Endothelial cell of umbilical vein (primary cell): ENCODE measurements at regions not wholly inside any gene's neighbourhood (a gene's known extent, or its start where the extent isn't known, plus 50 kb on each side); places are given as distances from the start of the nearest gene placed in this dataset.

Experiments
- BruUV-seq: library from RNA; stranded (reverse); fragments of 400-500 nt; replicated peaks from 2 replicates; lab custom pipeline; 2021; lab: Mats Ljungman, UMichigan
- CTCF ChIA-PET: fragments of 300-600, 350-600 bp; sonication (Branson Sonifier 250); formaldehyde crosslinking; loops from one replicate; lab custom pipeline; 2021; ENCODE audit warnings: antibody characterized with exemption, inconsistent platforms; lab: Charles Lee
- POLR2A ChIA-PET: fragments of 300-600, 350-600 bp; sonication (Branson Sonifier 250); formaldehyde crosslinking; loops from one replicate; lab custom pipeline; 2021; ENCODE audit warnings: antibody characterized with exemption, inconsistent platforms; lab: Charles Lee
- DNase-seq: peaks from one replicate; pipeline ENCODE4 v3.0.0-alpha.2; 2011; ENCODE audit warnings: low read depth, low spot score
- FAIRE-seq: peaks from 2 replicates; lab custom pipeline; 2011; peaks lifted over from hg19 to GRCh38; lab: Jason Lieb, UNC
- H2AFZ ChIP-seq: 2 replicates; pipeline ENCODE4 v1.6.0; 2012; ENCODE audit warnings: low read depth, low read length, control low read depth, inconsistent platforms
- H3K27ac ChIP-seq: 2 replicates; pipeline ENCODE4 v1.5.1; 2011; ENCODE audit warnings: low read depth, mild to moderate bottlenecking, control low read depth, low read length, moderate library complexity; ENCODE audit not compliant: insufficient read depth
- H3K27me3 ChIP-seq, 2 experiments: 2 replicates each; pipeline versions ENCODE4 v1.6.0 to v1.6.1; 2011; ENCODE audit warnings: low read length in 2 of 2, mixed read lengths in 1 of 2; ENCODE audit not compliant: control insufficient read depth in 2 of 2, insufficient read depth in 2 of 2
- H3K36me3 ChIP-seq, 2 experiments: 2 replicates in 1 of 2; 3 replicates in 1 of 2; pipeline ENCODE4 v1.5.1; 2011; ENCODE audit warnings: low read length in 2 of 2, mild to moderate bottlenecking in 1 of 2, moderate library complexity in 1 of 2; ENCODE audit not compliant: control insufficient read depth in 2 of 2, insufficient read depth in 2 of 2; ENCODE audit errors: extremely low read depth in 1 of 2
- H3K4me1 ChIP-seq: 3 replicates; pipeline ENCODE4 v1.5.1; 2011; ENCODE audit warnings: mild to moderate bottlenecking, low read length; ENCODE audit not compliant: control insufficient read depth, insufficient read depth; ENCODE audit errors: extremely low read depth
- H3K4me2 ChIP-seq: 2 replicates; pipeline ENCODE4 v1.6.1; 2011; ENCODE audit warnings: low read length, control low read depth, mixed read lengths; ENCODE audit not compliant: insufficient read depth
- H3K4me3 ChIP-seq, 3 experiments: fragments of 200-600 bp in 1 of 3; sonication (generic), shearing (Covaris generic) in 1 of 3; replicated peaks in 1 of 3; 2 replicates each; pipeline ENCODE4 v1.5.1; 2011 to 2016; ENCODE audit warnings: control low read depth in 3 of 3, low read length in 3 of 3, mild to moderate bottlenecking in 2 of 3, inconsistent platforms in 1 of 3, low read depth in 1 of 3, moderate library complexity in 1 of 3; ENCODE audit not compliant: insufficient read depth in 1 of 3
- H3K79me2 ChIP-seq: 2 replicates; pipeline ENCODE4 v1.6.0; 2012; ENCODE audit warnings: low read length, inconsistent platforms; ENCODE audit not compliant: control insufficient read depth, insufficient read depth
- H3K9ac ChIP-seq: replicated peaks from 2 replicates; pipeline ENCODE3; 2011; ENCODE audit warnings: low read length, control low read depth; ENCODE audit not compliant: insufficient read depth; ENCODE audit errors: extremely low read depth
- H3K9me1 ChIP-seq: replicated peaks from 3 replicates; pipeline ENCODE4 v1.6.0; 2011; ENCODE audit warnings: mild to moderate bottlenecking, low read length; ENCODE audit not compliant: control insufficient read depth, insufficient read depth; ENCODE audit errors: extremely low read depth
- H3K9me3 ChIP-seq: replicated peaks from 2 replicates; pipeline ENCODE4 v1.5.1; 2012; ENCODE audit warnings: low read length, inconsistent platforms; ENCODE audit not compliant: control insufficient read depth, insufficient read depth
- H4K20me1 ChIP-seq: replicated peaks from 2 replicates; pipeline ENCODE3; 2011; ENCODE audit warnings: mild to moderate bottlenecking, low read length; ENCODE audit not compliant: control insufficient read depth, insufficient read depth; ENCODE audit errors: extremely low read depth
- CTCF ChIP-seq, 2 donors: IDR thresholded peaks; 1 replicate in 1 of 2; 2 replicates in 1 of 2; pipeline ENCODE4 v1.5.1; 2011; ENCODE audit warnings: low read length in 2 of 2, mild to moderate bottlenecking in 2 of 2, moderate library complexity in 2 of 2, control low read depth in 1 of 2, inconsistent platforms in 1 of 2, low read depth in 1 of 2; ENCODE audit not compliant: insufficient read depth in 1 of 2; ENCODE audit errors: extremely low read depth in 1 of 2
- EZH2 ChIP-seq: IDR thresholded peaks from 2 replicates; pipeline ENCODE4 v1.6.1; 2012; ENCODE audit warnings: borderline replicate concordance, low read depth, mild to moderate bottlenecking, moderate library complexity, low read length, inconsistent platforms; ENCODE audit not compliant: severe bottlenecking
- FOS ChIP-seq: IDR thresholded peaks from 2 replicates; pipeline ENCODE4 v1.6.1; 2011; ENCODE audit warnings: mild to moderate bottlenecking, low read length, moderate library complexity, borderline replicate concordance; ENCODE audit not compliant: insufficient read depth
- GATA2 ChIP-seq: IDR thresholded peaks from 2 replicates; pipeline ENCODE4 v1.7.0; 2011; ENCODE audit warnings: low read depth, mild to moderate bottlenecking, moderate library complexity, mixed read lengths, low read length; ENCODE audit not compliant: insufficient read length, insufficient read depth
- JUN ChIP-seq: IDR thresholded peaks from 2 replicates; pipeline ENCODE4 v1.6.1; 2011; ENCODE audit warnings: borderline replicate concordance, low read depth; ENCODE audit not compliant: insufficient read length, insufficient read depth
- MYC ChIP-seq: IDR thresholded peaks from one replicate; pipeline ENCODE4 v1.6.1; 2011; ENCODE audit warnings: mild to moderate bottlenecking, low read depth, low read length
- POLR2A ChIP-seq: IDR thresholded peaks from 2 replicates; pipeline ENCODE4 v1.6.1; 2012; ENCODE audit warnings: low read depth, mild to moderate bottlenecking, control low read depth, low read length
- POLR2AphosphoS5 ChIP-seq: IDR thresholded peaks from 2 replicates; pipeline ENCODE4 v1.6.1; 2012; ENCODE audit warnings: low read depth, mild to moderate bottlenecking, control low read depth, low read length, moderate library complexity; ENCODE audit not compliant: insufficient read depth
- dilution Hi-C: fragments of 300-500 bp; cut with MboI; formaldehyde crosslinking; loops from one replicate; pipeline ENCODE4 v1.15.0; 2019; ENCODE audit warnings: low sequenced_read_pairs; ENCODE audit not compliant: extremely low pct_ligation_motif_present
- intact Hi-C: fragments of 100-400 bp; cut with micrococcal nuclease; formaldehyde crosslinking; loops from one replicate; pipeline ENCODE4 v1.10.0; 2022
- TF ChIP-seq, protein P1 (sequence below): IDR thresholded peaks from 2 replicates; pipeline ENCODE4 v1.6.1; 2011; ENCODE audit not compliant: insufficient read depth, insufficient read length

DNA sequence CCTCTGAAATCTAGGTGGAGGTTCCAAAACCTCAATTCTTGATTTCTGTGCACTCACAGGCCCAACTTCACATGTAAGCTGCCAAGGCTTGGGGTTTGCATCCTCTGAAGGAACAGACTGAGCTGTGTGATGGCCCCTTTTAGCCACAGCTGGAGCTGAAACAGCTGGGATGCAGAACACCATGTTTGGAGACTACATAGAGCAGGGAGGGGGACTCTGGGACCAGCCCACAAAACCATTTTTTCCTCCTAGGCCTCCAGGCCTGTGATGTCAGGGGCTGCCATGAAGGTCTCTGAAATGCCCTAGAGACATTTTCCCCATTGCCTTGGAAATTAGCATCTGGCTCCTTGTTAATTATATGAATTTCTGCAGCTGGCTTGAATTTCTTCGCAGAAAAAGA is 1025.9 kb upstream of the NOVA1 start:
- H3K36me3 ChIP-seq, result no peaks in the 10 kb centered on the region
- no peak overlapping the region for H3K4me3 ChIP-seq
- H3K9ac ChIP-seq, result no peak overlapping the region
- dilution Hi-C loops, result no loop called here
- no peaks in the 10 kb centered on the region for H4K20me1 ChIP-seq
- intact Hi-C loops, result no loop called here
- no peak overlapping the region for H3K27ac ChIP-seq
- H3K9me3 ChIP-seq, result no peaks in the 10 kb centered on the region
- TF ChIP-seq FOS, result no peak
- TF ChIP-seq, protein P1, sequence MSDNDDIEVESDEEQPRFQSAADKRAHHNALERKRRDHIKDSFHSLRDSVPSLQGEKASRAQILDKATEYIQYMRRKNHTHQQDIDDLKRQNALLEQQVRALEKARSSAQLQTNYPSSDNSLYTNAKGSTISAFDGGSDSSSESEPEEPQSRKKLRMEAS, result no peak
- no peak for TF ChIP-seq MYC
- no peak for TF ChIP-seq GATA2
- no peak for TF ChIP-seq CTCF (IDR thresholded peaks at IDR 0.05; ENCODE audit: extremely low read depth in 1 of 2, insufficient read depth in 1 of 2, low read depth in 1 of 2, low read length in 2 of 2)
- TF ChIP-seq JUN, result no peak
- TF ChIP-seq POLR2AphosphoS5, result no peak
- no peak for TF ChIP-seq POLR2A
- no peak for TF ChIP-seq EZH2
- H3K4me2 ChIP-seq, result no peak overlapping the region
- H3K9me1 ChIP-seq, result no peaks in the 10 kb centered on the region
- DNase-seq, result no peak
- no peaks in the 10 kb centered on the region for H3K79me2 ChIP-seq
- CTCF ChIA-PET, result no interaction called here
- FAIRE-seq, result no peak
- POLR2A ChIA-PET, result no interaction called here
- no TSS peak for BruUV-seq
- H3K4me1 ChIP-seq, result no peaks in the 10 kb centered on the region
- no peaks in the 10 kb centered on the region for H3K27me3 ChIP-seq
- no peak overlapping the region for H2AFZ ChIP-seq
